GM12891 (cell line): ENCODE measurements at regions not wholly inside any gene's neighbourhood (a gene's known extent, or its start where the extent isn't known, plus 50 kb on each side); places are given as distances from the start of the nearest gene placed in this dataset.

Source experiments
- PAX5 ChIP-seq: IDR thresholded peaks from 2 replicates; pipeline ENCODE4 v1.6.1; 2011; ENCODE audit warnings: low read length, moderate library complexity, mild to moderate bottlenecking; ENCODE audit not compliant: insufficient read depth, severe bottlenecking
- POLR2A ChIP-seq: IDR thresholded peaks from 2 replicates; pipeline ENCODE4 v1.6.1; 2011; ENCODE audit warnings: low read depth, low read length, control low read depth
- POLR2AphosphoS5 ChIP-seq: IDR thresholded peaks from 2 replicates; pipeline ENCODE4 v1.6.1; 2011; ENCODE audit warnings: low read depth, low read length, control low read depth
- POU2F2 ChIP-seq: IDR thresholded peaks from 2 replicates; pipeline ENCODE4 v1.6.1; 2011; ENCODE audit warnings: low read depth, mild to moderate bottlenecking, control low read depth, low read length, moderate library complexity
- SPI1 ChIP-seq: IDR thresholded peaks from 2 replicates; pipeline ENCODE4 v1.6.1; 2011; ENCODE audit warnings: low read depth, low read length, control low read depth
- TAF1 ChIP-seq: IDR thresholded peaks from 2 replicates; pipeline ENCODE4 v1.6.1; 2011; ENCODE audit warnings: low read depth, low read length, control low read depth

GRCh38 chr5:99059685-99060084 lies 130.9 kb upstream of the CHD1 start:
- TF ChIP-seq POLR2A: no peak
- no peak for TF ChIP-seq POLR2AphosphoS5
- no peak for TF ChIP-seq TAF1
- no peak for TF ChIP-seq SPI1
- no peak for TF ChIP-seq PAX5
- TF ChIP-seq POU2F2: no peak
